HG03342 (cell line): ENCODE measurements at regions not wholly inside any gene's neighbourhood (a gene's known extent, or its start where the extent isn't known, plus 50 kb on each side); places are given as distances from the start of the nearest gene placed in this dataset.

ENCODE experiments used
- ATAC-seq: cut with Tn5 transposase; IDR thresholded peaks from one replicate; pipeline ENCODE4 v1.9.1; 2021; ENCODE audit warnings: mild to moderate bottlenecking, moderate library complexity; ENCODE audit not compliant: unreplicated experiment

DNA sequence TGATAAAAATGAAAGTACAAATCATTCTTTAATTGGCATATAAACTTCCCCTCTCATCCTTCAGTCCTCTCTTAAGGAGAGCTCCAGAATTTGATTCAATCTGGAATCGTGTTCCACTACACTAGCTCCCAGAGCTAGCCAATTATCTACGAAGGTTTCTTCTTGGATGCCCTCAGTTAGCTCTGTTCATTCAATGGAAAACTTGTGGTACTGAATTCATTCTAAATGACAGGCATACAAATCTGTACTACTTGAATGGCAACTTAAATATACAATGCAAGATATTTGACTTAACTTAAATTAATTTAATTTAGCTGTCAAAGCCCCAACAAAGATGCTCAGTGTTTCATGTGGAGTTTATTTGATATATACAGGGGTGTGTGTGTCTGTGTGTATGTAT lies 1474.2 kb upstream of the CELF4 start:
- ATAC-seq: no peak

- no peak for ATAC-seq
Observed at GRCh38 chr18:39037925-39038324, 1472.3 kb upstream of the CELF4 start.

DNA sequence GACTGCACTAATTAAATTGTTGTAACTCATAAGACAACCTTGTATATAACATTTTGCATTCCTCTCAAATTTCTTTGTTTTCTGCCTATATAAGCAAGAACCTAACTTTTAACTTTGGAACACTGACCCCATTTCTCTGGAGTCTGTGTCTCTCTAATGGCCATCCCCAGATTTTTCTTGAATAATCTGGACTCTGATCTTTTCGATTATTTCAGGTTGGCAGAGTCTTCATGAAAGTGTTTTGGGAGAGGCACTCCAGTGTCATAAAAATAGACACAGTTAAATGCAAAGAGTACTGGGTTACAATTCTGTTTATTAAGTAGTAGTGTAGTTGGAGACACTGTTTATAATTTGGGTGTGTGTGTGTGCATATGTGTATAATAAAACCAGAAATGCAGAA lies 1467.7 kb upstream of the CELF4 start:
- no peak for ATAC-seq

GRCh38 chr18:39031647-39032046 lies 1466.0 kb upstream of the CELF4 start:
- ATAC-seq: no peak

GRCh38 chr18:39030124-39030655 lies 1464.6 kb upstream of the CELF4 start:
- no peak for ATAC-seq

GRCh38 chr18:39025531-39025930 lies 1459.9 kb upstream of the CELF4 start:
- ATAC-seq: no peak

- ATAC-seq: no peak
Observed at GRCh38 chr18:39019989-39020388, 1454.4 kb upstream of the CELF4 start.

DNA sequence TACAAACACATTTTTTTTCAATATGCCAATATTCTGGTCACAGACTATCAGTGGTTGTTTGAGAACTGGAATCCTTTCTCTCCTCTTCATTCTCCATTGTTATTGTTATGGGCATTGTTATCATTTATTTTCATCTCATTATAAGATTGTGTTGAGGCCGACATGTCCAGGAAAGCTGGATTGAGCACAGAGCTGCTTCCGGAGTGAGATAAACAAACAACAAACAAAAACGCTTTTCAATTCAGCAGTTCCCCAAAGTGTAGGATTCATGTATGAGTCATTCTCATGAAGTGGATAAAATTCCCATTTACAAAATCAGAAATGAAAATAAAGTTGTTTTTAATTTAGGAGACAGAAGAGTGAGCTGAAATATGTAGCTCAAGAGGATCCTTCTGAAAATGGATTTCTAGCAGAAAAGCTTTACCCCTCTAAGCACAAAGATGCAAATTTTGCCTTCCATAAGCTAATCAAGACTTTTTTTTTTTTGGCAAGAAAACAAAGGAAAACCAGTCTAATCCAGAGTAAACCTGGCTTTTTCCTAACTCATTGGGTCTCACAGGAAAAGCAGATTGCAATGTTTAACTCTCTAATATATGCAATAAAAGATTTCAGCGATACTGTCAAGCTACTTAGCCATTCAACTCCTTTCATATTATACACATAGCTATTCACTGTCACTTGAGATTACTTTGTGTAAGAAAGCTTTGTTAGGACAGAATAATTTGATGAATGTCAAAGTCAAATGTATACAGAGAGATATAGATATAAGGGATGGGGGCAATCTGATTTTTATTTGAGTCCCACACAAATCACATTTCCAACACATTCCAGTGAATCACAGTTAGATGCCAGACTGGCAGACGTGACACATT lies 1441.7 kb upstream of the CELF4 start:
- no peak for ATAC-seq

- ATAC-seq: no peak
Observed at GRCh38 chr18:38996056-38996455, 1430.5 kb upstream of the CELF4 start.

GRCh38 chr18:38993342-38993741 lies 1427.7 kb upstream of the CELF4 start:
- ATAC-seq: no peak

GRCh38 chr18:38984968-38985367 lies 1419.4 kb upstream of the CELF4 start:
- ATAC-seq: no peak

- ATAC-seq: no peak
Observed at GRCh38 chr18:38982072-38982471, 1416.5 kb upstream of the CELF4 start.

DNA sequence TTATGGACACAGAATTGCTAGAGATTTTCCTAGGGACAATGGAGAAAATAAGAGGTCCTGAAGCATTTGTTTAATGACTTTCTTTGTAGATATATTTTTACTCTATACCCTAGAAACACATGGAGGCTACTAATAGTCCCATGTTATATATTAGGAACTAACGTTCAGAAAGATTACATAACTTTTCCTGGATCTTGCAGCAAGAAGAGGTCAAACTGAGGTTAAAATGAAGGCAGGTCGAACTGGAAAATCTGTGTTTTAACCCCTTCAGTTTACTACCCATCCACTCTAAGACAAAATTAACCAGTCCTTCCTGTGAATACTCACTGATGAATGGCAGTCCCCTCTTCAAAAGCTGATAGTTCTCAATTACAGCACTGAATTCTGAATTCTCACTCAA lies 1415.8 kb upstream of the CELF4 start:
- ATAC-seq: no peak

- no peak for ATAC-seq
Observed at GRCh38 chr18:38980420-38980819, 1414.8 kb upstream of the CELF4 start.

DNA sequence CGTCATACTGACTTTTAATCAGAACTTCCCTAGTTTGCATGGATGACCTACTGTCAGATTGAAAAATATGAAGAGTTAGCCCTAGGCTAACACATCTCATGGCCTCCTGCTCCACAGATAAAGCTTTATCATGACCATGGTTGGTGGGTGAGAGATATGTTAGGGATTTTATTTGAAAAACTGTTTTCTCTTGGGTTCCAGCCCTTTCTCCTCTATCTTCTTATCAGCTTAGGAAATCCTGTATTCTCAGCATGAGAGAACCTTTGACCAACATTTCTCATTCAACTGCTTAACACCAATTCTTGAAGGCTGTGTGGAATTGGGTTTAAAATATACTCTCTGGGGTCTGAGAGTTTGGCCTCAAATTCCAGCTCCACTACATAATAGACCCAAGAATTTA lies 1407.0 kb upstream of the CELF4 start:
- ATAC-seq: no peak

DNA sequence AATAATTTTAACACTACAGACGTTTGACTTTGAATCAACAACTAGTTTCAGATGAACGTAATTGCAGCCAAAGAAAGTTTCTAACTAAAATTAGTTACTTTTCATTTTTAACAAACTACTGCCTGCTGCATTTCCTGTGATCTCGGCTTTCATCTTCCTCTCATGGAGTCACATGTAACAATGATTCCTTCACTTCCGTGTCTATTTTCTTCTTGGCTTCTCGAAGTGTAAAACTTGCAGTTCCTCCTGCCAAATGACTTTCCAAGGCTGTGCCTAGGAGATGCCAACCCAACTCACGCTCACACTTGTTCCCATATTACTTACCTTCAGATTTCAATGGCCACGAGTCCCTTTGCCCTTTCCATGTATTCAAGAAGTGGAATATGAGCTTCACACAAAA lies 1406.3 kb upstream of the CELF4 start:
- no peak for ATAC-seq

DNA sequence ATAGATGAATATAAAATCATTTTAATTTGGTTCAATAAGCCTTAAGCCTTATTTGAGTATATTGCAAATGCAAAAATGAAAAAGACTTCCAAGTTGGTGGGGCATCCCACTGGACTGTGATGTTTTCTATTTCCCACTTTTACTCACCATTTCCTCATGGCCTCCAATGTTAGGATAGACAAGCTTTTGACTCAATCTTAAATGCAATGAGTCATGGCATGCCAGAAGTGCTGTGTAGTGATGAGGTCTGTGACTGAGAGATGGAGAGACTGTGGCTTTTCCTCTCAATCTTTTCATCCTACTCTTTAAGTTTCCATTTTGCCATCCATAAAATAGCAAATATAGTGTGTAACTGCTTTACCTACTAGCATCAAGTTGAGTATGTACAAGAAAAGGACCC lies 1401.2 kb upstream of the CELF4 start:
- no peak for ATAC-seq

DNA sequence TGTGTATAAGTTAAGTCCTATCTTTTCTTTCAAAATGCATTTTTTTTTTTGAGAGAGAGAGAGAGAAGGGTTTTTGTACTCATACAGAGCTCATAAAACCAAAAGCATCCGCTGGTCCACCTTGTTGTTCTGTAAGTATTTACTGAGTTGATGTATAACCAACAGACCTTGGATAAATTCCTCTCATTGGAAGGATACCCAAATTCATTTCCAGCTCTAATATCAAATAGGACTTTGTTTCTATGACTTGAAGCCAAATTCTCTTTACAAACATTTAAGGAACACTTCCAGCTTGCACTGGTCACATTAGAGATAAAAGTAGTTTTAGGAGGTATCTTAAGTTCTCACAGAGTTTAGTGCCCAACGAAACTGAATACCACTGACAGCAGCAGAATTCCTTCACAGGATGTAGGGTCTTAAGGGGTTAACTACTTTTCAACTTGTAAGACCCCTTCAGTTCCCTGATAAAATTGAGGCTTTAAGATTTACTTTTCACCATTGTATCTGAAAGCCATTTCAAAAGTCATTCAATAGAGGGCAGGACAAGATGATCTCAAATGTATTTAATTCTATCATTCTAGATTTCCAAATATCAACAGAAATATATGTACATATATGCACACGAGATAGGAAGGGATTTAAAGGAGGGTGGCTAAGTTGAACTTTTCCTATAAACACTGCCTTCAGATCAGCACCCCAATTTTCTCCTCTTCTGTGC lies 1398.5 kb upstream of the CELF4 start:
- no peak for ATAC-seq

GRCh38 chr18:38961880-38962279 lies 1396.3 kb upstream of the CELF4 start:
- ATAC-seq: no peak

DNA sequence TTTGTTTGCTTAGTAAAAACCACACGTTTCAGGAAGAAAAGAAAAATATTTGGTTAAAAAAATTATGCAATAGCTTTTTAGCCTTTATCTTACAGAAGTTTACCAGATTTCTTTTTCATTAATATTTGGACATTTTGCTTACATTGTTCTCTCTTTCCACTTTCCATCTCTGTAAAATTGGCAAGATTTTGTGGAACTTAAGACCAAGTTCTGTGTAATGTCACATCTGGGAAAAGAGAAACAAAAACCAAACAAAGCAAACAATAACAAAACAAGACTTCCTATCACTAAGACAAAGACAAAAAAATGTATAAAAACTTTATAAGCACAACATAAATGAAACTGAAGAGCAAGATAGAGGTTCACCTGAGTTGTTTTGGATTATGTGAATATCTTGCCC lies 1392.1 kb upstream of the CELF4 start:
- ATAC-seq: no peak

DNA sequence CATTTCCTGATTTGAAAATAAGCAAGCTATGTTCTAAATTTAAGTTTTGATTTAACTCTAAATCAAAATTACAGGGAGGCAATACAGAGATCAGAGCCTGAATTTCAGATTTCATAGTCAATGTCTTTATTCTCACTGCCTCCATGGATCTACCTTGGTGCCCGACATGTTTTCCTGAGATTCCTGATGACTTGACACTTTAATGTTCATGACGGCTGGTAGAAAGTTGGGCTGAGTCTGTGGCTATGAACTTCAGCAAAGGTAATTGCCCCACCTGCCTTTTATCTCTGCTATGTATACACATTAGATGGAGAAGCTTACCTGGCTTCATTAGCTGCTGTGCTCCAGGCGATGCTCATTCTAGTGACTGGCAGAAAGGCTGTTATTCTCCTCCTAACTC lies 1390.5 kb upstream of the CELF4 start:
- ATAC-seq: no peak

DNA sequence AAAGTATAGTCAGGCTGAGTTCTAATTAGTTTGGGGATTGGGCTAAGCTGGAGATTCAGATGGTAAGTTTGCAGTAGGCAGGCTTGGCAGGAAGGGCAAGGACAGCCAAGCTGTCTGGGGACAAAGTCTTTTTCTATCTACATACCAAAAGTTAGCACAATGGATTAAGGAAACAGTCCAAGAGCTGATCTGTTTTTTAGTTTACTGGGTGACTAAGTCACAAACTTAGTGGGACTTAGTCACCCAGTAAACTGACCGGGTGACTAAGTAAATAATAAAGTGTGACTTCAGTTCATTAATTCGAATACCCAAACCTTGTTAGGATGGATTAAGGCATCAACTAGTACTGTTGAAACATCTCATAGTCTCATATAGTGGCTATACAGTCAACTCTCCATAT lies 1386.0 kb upstream of the CELF4 start:
- no peak for ATAC-seq
